IPS-18c (cell line): ENCODE measurements at regions not wholly inside any gene's neighbourhood (a gene's known extent, or its start where the extent isn't known, plus 50 kb on each side); places are given as distances from the start of the nearest gene placed in this dataset.

Experiments
- H3K4me3 ChIP-seq: 2 replicates; pipeline ENCODE4 v1.7.0; 2013; ENCODE audit warnings: low read depth, mild to moderate bottlenecking, low read length, moderate library complexity; ENCODE audit not compliant: insufficient read depth
- H3K9me3 ChIP-seq: one replicate; pipeline ENCODE4 v1.6.1; 2013; ENCODE audit warnings: mild to moderate bottlenecking, low read length, moderate library complexity; ENCODE audit not compliant: control insufficient read depth, insufficient read depth

DNA sequence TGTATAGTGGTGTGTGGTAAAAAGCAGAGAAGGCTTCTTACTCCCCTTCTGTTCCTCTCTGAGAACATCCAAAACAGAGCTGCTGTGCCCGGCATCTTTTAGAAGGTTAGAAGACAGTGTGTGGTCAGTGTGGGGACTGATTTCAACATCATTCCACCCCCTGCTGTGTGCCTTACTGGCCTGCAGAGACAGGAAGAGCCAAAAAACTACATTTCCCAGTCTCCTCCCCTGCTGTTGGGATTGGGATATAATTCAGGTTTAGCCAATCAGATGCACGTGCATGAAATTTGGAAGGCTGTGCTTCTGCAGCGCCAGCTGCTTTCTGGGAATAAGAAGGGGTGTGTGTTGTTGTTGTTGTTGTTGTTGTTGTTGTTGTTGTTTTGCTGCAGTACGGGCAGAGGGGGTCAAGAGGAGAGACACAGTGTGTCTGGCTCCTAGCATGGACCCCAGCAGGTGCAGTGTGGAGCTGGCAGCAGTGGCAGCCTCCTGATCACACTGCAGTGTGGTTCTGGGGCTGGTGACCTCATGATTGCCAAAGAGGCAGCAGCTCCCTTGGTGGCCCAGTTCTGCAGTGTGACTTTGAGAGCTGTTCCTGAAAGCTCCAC, 74.7 kb downstream of the MRPL14 start:
- no peaks in the 10 kb centered on the region for H3K9me3 ChIP-seq
- H3K4me3 ChIP-seq: no peak overlapping the region

- Histone ChIP-seq H3K4me3 (no peak overlapping the region), H3K9me3 (no peaks in the 10 kb centered on the region)
Measured at GRCh38 chr6:44051515-44051914, 75.7 kb downstream of the MRPL14 start.

DNA sequence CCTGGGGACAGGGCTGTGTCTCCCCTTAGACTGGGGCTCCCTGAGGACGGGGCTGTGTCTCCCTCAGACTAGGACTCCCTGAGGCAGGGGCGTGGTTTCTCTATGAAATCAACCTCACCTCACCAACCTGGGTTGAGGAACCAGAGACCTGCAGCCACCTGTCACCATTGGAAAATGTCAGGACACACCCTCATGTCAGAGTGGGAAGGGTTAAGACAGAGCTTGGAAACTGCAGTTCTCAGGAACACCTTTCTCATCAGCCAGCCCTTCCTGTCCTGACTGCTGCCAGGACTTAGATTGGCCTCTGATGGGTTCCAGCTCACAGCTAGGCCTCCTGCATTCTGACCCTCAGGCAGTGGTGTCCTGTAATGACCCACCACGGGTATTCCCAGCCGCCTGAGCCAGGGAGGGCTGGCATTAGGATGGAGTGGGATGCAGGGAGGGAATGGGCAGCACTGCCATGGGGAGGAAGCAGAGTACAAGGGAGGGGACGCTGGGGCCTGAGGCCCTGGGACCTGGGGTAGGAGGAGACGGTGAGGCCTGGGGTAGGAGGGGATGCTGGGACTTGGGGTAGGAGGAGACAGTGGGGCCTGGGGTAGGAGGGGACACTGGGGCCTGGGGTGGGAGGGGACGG, 76.3 kb downstream of the MRPL14 start:
- H3K9me3 ChIP-seq: no peaks in the 10 kb centered on the region
- no peak overlapping the region for H3K4me3 ChIP-seq

DNA sequence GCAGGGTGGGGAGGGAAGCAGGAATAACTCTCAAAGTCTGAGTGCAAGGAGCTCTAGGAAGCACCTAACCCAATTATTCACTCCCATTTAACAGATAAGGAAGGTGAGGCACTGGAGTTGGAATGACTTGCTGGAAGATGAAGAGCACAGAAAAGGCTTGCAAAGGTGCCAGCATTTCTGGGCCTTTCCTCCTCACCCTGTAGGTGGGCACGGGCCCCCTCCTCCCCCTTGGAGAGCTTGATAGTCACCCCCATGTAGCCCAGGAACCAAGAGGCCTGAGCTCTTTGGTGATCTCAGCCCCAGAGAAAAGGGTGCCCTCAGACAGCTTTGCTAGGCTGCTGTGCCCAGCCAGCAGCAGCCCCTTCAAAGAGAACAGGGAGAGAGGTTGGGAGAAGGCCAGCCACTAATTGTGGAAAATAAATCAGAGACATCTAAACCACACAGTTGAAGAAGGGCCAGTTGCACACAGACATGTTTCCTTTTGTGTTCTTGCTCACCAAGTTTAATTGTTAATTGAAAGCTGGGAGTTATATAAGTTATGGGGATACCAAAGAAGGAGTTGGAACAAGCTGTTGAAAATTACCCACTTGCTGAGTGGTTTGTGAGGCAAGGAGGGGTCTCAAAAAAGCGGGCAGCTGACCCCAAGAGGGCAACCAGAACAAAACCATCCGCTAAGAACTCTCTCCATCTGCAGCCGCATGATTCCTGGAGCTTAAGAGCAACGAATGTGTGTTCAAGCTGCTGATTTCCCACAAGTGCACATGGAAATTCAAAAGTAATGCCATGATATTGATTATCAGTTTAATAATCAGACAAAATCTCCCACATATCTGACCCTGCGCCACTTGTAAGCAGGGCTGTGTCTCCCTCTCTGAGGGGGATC, 77.0 kb downstream of the MRPL14 start:
- H3K9me3 ChIP-seq: no peaks in the 10 kb centered on the region
- no peak overlapping the region for H3K4me3 ChIP-seq

DNA sequence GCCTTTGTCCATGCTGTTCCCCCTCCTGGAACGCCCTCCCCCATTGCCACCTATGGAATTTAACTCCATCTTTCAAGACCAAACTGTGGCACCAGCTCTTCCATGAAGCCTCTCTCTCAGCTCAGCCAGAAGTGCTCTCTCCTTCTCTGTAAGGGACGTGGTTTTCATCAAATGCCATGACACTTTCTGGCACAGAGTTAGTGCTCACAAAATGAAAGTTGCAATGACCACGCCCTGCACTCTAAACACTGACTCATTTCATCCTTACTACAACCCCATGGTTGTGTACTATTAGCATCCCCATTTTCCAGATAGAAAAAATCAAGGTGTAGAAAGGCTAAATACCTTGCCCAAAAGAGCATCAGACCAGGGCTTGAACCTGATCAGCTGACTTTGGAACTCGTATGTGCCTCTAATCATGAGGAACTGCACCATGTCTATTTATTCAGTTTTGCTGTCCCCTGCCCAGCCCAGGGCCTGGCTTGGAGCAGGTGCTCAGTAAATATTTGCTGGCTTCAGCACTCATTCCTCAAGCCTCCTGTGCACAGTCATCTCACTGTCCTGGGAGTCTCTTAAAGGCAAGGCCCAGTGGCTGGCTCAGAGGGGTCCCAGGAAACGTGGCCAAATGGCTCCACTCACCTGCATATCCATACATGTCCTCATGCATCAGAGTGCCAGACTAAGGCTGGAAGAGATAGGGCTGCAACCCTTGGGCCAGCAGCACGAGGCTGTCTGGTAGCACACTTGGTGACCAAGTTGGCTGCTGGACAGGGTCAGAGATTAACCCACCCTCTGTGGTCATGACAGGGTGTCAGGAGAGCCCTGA, 77.9 kb downstream of the MRPL14 start:
- H3K9me3 ChIP-seq: no peaks in the 10 kb centered on the region
- no peak overlapping the region for H3K4me3 ChIP-seq

DNA sequence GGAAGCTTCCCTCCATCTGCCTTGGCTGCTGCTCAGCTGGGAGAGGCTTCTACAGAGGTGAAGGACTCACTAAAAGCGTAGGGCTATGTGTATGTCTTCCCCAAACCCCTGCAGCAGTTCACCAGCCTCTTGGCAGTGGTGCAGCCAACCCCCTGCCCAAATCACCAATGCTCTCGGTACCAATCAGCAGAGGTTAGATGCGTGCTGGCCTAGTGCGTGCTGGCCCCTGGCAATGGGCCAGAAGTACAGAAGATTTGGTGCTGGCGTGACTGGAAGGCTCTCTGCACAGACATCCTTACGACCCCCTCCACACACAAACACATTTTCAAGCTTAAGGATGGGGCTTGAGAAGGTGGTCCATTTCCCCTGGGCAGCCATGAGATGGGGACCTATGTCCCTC, 79.0 kb downstream of the MRPL14 start:
- Histone ChIP-seq H3K9me3 (no peaks in the 10 kb centered on the region), H3K4me3 (no peak overlapping the region)

DNA sequence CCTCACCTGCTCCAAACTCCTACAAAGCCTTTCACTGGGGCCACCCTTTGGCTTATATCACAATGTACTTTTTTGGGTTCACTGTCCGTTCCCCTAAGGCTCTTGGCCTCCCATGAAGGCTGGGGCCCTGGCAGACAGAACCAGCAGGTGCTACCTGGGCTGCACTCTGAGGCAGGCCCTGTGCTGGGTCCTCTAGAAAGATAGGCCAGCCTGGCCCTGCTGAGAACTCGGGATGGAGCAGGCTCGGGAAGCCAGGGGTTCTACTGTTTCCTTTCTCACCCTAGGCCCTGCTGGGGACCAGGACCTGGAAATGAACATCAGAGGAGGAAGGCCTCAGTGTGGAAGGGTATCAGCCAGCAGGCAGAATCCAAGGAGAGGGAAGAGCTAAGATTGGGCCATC, 79.5 kb downstream of the MRPL14 start:
- no peak overlapping the region for H3K4me3 ChIP-seq
- no peaks in the 10 kb centered on the region for H3K9me3 ChIP-seq

DNA sequence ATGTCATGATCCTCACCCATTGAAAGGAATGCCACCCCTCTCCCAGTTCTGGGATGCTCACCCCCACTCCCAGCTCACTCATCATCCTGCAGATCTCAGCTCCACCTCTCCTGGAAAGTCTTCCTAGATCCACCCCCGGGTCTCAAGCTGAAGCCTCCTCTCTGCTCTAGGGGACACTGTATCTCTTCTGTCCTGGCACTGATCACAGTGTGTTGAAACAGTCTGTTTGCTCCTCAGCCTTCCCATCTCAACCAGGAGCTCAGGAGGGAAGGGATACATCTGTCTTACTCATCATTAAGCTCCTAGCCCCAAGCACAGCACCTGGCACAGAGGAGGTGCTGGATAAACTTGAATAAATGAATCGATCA, 80.1 kb downstream of the MRPL14 start:
- H3K4me3 ChIP-seq: no peak overlapping the region
- no peaks in the 10 kb centered on the region for H3K9me3 ChIP-seq

- no peaks in the 10 kb centered on the region for H3K9me3 ChIP-seq
- H3K4me3 ChIP-seq: no peak overlapping the region
Measured at GRCh38 chr6:44046516-44047178, 80.6 kb downstream of the MRPL14 start.

DNA sequence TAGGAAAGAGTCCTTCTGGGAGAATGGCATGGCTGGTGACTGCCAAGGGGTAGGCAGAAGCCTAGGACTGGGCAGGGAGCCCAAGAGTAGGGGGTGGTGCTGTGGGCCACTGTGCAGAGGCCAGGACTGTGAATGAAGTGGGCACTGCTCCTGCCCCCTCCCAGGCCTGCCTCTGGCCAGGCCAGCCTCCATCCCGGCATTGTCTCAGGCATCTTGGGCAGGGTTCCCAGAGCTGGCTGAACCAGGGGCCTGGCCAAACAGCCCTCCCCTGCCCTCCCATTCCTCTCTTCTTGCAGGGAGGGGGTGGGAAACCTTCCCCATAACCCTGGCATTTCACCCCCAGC, 81.6 kb downstream of the MRPL14 start:
- no peak overlapping the region for H3K4me3 ChIP-seq

GRCh38 chr6:44044940-44045671, 82.1 kb downstream of the MRPL14 start:
- H3K9me3 ChIP-seq: no peaks in the 10 kb centered on the region
- no peak overlapping the region for H3K4me3 ChIP-seq

More for the DNA sequence above, 81.6 kb downstream of the MRPL14 start:
- H3K9me3 ChIP-seq: no peaks in the 10 kb centered on the region

DNA sequence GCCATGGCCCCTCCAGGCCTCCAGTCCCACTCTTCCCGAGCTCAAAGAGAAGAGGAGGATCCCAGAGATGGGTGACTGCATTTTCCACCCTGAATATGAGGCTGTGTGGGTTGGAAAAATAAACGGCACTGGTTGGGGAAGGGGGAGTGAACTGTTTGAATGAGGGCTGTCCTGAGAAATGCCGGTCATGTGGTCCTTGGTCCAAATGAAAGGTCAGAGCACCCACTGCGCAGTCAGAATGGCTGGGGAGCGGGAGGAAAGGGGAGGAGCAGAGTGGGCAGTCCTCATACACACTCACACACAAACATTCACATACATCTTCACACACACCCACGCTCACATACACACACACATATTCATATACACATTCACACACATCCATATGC, 83.1 kb downstream of the MRPL14 start:
- Histone ChIP-seq H3K4me3 (no peak overlapping the region), H3K9me3 (no peaks in the 10 kb centered on the region)

- Histone ChIP-seq H3K4me3 (no peak overlapping the region), H3K9me3 (no peaks in the 10 kb centered on the region)
Measured at GRCh38 chr6:44043479-44044153, 83.6 kb downstream of the MRPL14 start.

- no peaks in the 10 kb centered on the region for H3K9me3 ChIP-seq
Measured at GRCh38 chr6:44042989-44043478, 84.2 kb downstream of the MRPL14 start.

GRCh38 chr6:44042261-44042988, 84.8 kb downstream of the MRPL14 start:
- H3K4me3 ChIP-seq: no peak overlapping the region
- no peaks in the 10 kb centered on the region for H3K9me3 ChIP-seq

More at GRCh38 chr6:44042989-44043478, 84.2 kb downstream of the MRPL14 start:
- no peak overlapping the region for H3K4me3 ChIP-seq
